NB4 (cell line): ENCODE measurements at regions not wholly inside any gene's neighbourhood (a gene's known extent, or its start where the extent isn't known, plus 50 kb on each side); places are given as distances from the start of the nearest gene placed in this dataset.

ENCODE experiments used
- CTCF ChIP-seq: IDR thresholded peaks from one replicate; pipeline ENCODE4 v1.5.1; 2012; ENCODE audit warnings: low read depth, low read length
- MYC ChIP-seq: IDR thresholded peaks from 2 replicates; pipeline ENCODE4 v1.6.1; 2011; ENCODE audit warnings: low read depth, low read length
- POLR2A ChIP-seq: IDR thresholded peaks from 2 replicates; pipeline ENCODE4 v1.6.1; 2011; ENCODE audit warnings: mild to moderate bottlenecking; ENCODE audit not compliant: insufficient read length; ENCODE audit errors: extremely low read depth

GRCh38 chr4:66927937-66928336 lies 617.4 kb downstream of the CENPC start:
- no peak for TF ChIP-seq CTCF
- TF ChIP-seq POLR2A, result no peak
- no peak for TF ChIP-seq MYC
